Osteocyte (in vitro differentiated cells): ENCODE measurements at regions not wholly inside any gene's neighbourhood (a gene's known extent, or its start where the extent isn't known, plus 50 kb on each side); places are given as distances from the start of the nearest gene placed in this dataset.

Experiments
- DNase-seq: peaks from one replicate; pipeline ENCODE4 v3.0.0; 2021; ENCODE audit warnings: mixed read lengths; ENCODE audit not compliant: unreplicated experiment; ENCODE audit errors: extremely low spot score
- H3K27ac Mint-ChIP-seq: one replicate; pipeline ENCODE4 v1.8.0; 2021; ENCODE audit warnings: mild to moderate bottlenecking, mixed read lengths; ENCODE audit not compliant: unreplicated experiment
- H3K27me3 Mint-ChIP-seq: one replicate; pipeline ENCODE4 v1.8.0; 2021; ENCODE audit warnings: mixed read lengths; ENCODE audit not compliant: unreplicated experiment
- H3K36me3 Mint-ChIP-seq: one replicate; pipeline ENCODE4 v1.8.0; 2021; ENCODE audit warnings: mixed read lengths; ENCODE audit not compliant: unreplicated experiment
- H3K4me1 Mint-ChIP-seq: one replicate; pipeline ENCODE4 v1.8.0; 2021; ENCODE audit warnings: mixed read lengths; ENCODE audit not compliant: unreplicated experiment
- H3K4me3 Mint-ChIP-seq: one replicate; pipeline ENCODE4 v1.8.0; 2021; ENCODE audit warnings: mild to moderate bottlenecking, moderate library complexity, mixed read lengths; ENCODE audit not compliant: unreplicated experiment
- H3K9me3 Mint-ChIP-seq: one replicate; pipeline ENCODE4 v1.8.0; 2021; ENCODE audit warnings: mixed read lengths; ENCODE audit not compliant: unreplicated experiment
- TF ChIP-seq, protein P1 (sequence below): fragments of 200-600 bp; sonication (generic); IDR thresholded peaks from 2 replicates; pipeline ENCODE4 v1.5.0; 2021; ENCODE audit warnings: antibody characterized with exemption, mild to moderate bottlenecking, moderate library complexity

GRCh38 chr5:163245584-163245983 is 191.8 kb upstream of the CCNG1 start:
- H3K27me3 Mint-ChIP-seq = no peaks in the 10 kb centered on the region
- TF ChIP-seq, protein P1, sequence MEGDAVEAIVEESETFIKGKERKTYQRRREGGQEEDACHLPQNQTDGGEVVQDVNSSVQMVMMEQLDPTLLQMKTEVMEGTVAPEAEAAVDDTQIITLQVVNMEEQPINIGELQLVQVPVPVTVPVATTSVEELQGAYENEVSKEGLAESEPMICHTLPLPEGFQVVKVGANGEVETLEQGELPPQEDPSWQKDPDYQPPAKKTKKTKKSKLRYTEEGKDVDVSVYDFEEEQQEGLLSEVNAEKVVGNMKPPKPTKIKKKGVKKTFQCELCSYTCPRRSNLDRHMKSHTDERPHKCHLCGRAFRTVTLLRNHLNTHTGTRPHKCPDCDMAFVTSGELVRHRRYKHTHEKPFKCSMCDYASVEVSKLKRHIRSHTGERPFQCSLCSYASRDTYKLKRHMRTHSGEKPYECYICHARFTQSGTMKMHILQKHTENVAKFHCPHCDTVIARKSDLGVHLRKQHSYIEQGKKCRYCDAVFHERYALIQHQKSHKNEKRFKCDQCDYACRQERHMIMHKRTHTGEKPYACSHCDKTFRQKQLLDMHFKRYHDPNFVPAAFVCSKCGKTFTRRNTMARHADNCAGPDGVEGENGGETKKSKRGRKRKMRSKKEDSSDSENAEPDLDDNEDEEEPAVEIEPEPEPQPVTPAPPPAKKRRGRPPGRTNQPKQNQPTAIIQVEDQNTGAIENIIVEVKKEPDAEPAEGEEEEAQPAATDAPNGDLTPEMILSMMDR = no peak
- no peak overlapping the region for H3K27ac Mint-ChIP-seq
- no peak overlapping the region for H3K4me3 Mint-ChIP-seq
- no peaks in the 10 kb centered on the region for H3K36me3 Mint-ChIP-seq
- peaks cover 19% of the 10 kb centered on the region for H3K4me1 Mint-ChIP-seq
- no peak for DNase-seq
- H3K9me3 Mint-ChIP-seq = no peaks in the 10 kb centered on the region

- Mint-ChIP-seq H3K9me3 (no peaks in the 10 kb centered on the region), H3K36me3 (no peaks in the 10 kb centered on the region), H3K27ac (peak overlapping the region; percentile 70), H3K27me3 (no peaks in the 10 kb centered on the region), H3K4me3 (no peak overlapping the region), H3K4me1 (peaks cover 19% of the 10 kb centered on the region)
- TF ChIP-seq, protein P1 = no peak
- DNase-seq = no peak
Measured at GRCh38 chr5:163248333-163248732, 189.1 kb upstream of the CCNG1 start.

- Mint-ChIP-seq H3K27ac (peak overlapping the region; percentile 70), H3K9me3 (no peaks in the 10 kb centered on the region), H3K4me1 (peaks cover 19% of the 10 kb centered on the region), H3K27me3 (no peaks in the 10 kb centered on the region), H3K4me3 (peak overlapping the region; percentile 17), H3K36me3 (no peaks in the 10 kb centered on the region)
- TF ChIP-seq, protein P1 = no peak
- DNase-seq = no peak
Measured at GRCh38 chr5:163248871-163249270, 188.5 kb upstream of the CCNG1 start.

GRCh38 chr5:163252950-163253349 is 184.4 kb upstream of the CCNG1 start:
- Mint-ChIP-seq H3K4me3 (no peak overlapping the region), H3K36me3 (no peaks in the 10 kb centered on the region), H3K4me1 (peaks cover 16% of the 10 kb centered on the region), H3K9me3 (no peaks in the 10 kb centered on the region), H3K27me3 (no peaks in the 10 kb centered on the region), H3K27ac (no peak overlapping the region)
- TF ChIP-seq, protein P1 = no peak
- no peak for DNase-seq

GRCh38 chr5:163259495-163259894 is 177.9 kb upstream of the CCNG1 start:
- DNase-seq = no peak
- Mint-ChIP-seq H3K4me1 (no peaks in the 10 kb centered on the region), H3K27ac (no peak overlapping the region), H3K27me3 (no peaks in the 10 kb centered on the region), H3K9me3 (peaks cover 4% of the 10 kb centered on the region), H3K4me3 (no peak overlapping the region), H3K36me3 (no peaks in the 10 kb centered on the region)
- TF ChIP-seq, protein P1 = no peak
